Lower leg skin (tissue), 4 donors: ENCODE measurements at regions not wholly inside any gene's neighbourhood (a gene's known extent, or its start where the extent isn't known, plus 50 kb on each side); places are given as distances from the start of the nearest gene placed in this dataset.
"Not testable (repeated sequence)": the region's sequence is repeated elsewhere in the genome, so short reads cannot be mapped to it uniquely, and the experiment has no call there.

Source experiments
- DNase-seq, 2 donors: peaks; one replicate each; pipeline ENCODE4 v3.0.0-alpha.2; 2019; ENCODE audit warnings: low spot score in 2 of 2
- H3K4me3 ChIP-seq: fragments of 200-600 bp; sonication (generic); 2 replicates; pipeline ENCODE4 v1.5.1; 2017; ENCODE audit warnings: mild to moderate bottlenecking, low read depth; ENCODE audit not compliant: poor library complexity, severe bottlenecking
- POLR2A ChIP-seq, 2 donors: fragments of 450-650 bp; IDR thresholded peaks; one replicate each; pipeline ENCODE4 v1.6.1; 2016 to 2017; ENCODE audit warnings: antibody characterized with exemption in 2 of 2, mild to moderate bottlenecking in 1 of 2, moderate library complexity in 1 of 2
- WGBS, 2 donors: methylation state at CpG; one replicate each; pipeline ENCODE4 v1.1.5; 2018; 5-methylcytosine and 5-hydroxymethylcytosine counted together
- intact Hi-C: fragments of 100-400 bp; cut with DNase I; formaldehyde crosslinking; loops from one replicate; pipeline ENCODE4 v1.15.0; 2023; ENCODE audit warnings: low total_unique reads
- TF ChIP-seq, protein P1 (sequence below), 3 donors: fragments of 450-650 bp; IDR thresholded peaks; one replicate each; pipeline ENCODE4 v1.5.1; 2016; ENCODE audit warnings: antibody characterized with exemption in 3 of 3, mild to moderate bottlenecking in 3 of 3, moderate library complexity in 2 of 3

DNA sequence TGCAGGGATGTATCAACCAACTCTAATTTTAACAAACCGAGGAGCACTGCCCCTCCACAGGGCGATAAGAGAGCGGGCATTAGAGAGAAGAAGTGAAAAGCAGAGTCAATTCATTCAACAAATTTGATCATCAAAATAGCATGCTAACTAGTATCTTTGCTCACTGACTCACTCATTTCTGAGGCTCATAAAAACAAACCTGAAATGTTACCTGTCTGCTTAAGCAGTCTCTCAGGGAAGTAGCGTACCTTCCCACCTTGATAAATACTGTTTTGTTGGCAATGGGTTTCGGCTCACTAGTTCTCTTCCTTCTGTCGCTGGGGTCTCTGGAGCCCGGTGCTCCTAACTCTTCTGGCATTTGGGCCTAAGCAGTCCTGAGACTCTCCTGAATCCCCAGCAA lies 248.8 kb downstream of the IRS1 start:
- 81 to 82% methylated on average over 7 of the region's 7 CpGs for WGBS, 2 donors
- H3K4me3 ChIP-seq = no peak overlapping the region
- no peak for DNase-seq
- intact Hi-C loops = no loop called here
- TF ChIP-seq, protein P1, sequence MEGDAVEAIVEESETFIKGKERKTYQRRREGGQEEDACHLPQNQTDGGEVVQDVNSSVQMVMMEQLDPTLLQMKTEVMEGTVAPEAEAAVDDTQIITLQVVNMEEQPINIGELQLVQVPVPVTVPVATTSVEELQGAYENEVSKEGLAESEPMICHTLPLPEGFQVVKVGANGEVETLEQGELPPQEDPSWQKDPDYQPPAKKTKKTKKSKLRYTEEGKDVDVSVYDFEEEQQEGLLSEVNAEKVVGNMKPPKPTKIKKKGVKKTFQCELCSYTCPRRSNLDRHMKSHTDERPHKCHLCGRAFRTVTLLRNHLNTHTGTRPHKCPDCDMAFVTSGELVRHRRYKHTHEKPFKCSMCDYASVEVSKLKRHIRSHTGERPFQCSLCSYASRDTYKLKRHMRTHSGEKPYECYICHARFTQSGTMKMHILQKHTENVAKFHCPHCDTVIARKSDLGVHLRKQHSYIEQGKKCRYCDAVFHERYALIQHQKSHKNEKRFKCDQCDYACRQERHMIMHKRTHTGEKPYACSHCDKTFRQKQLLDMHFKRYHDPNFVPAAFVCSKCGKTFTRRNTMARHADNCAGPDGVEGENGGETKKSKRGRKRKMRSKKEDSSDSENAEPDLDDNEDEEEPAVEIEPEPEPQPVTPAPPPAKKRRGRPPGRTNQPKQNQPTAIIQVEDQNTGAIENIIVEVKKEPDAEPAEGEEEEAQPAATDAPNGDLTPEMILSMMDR (IDR thresholded peaks at IDR 0.05) = no peak
- TF ChIP-seq POLR2A (IDR thresholded peaks at IDR 0.05) = no peak

DNA sequence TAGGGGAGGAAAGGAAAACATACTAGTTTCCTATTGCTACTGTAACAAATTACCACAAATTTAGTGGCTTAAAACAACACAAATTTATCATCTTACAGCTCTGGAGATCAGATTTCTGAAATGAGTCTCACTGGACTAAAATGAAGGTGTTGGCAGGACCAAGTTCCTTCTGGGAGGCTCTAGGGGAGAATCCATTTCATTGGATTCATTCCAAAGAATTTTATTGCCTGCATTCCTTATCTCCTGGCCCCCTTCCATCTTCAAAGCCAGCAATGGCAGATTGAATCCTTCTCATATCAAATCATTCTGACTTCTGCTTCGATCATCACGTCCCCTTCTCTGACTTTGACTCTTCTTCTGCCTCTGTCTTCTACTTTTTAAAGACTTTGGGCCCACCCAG lies 250.9 kb downstream of the IRS1 start:
- WGBS, 2 donors = 56 to 65% methylated on average over 2 of the region's 2 CpGs
- DNase-seq = no peak
- intact Hi-C loops = no loop called here
- no peak overlapping the region for H3K4me3 ChIP-seq
- TF ChIP-seq POLR2A (IDR thresholded peaks at IDR 0.05) = no peak
- TF ChIP-seq, protein P1 (IDR thresholded peaks at IDR 0.05) = no peak

DNA sequence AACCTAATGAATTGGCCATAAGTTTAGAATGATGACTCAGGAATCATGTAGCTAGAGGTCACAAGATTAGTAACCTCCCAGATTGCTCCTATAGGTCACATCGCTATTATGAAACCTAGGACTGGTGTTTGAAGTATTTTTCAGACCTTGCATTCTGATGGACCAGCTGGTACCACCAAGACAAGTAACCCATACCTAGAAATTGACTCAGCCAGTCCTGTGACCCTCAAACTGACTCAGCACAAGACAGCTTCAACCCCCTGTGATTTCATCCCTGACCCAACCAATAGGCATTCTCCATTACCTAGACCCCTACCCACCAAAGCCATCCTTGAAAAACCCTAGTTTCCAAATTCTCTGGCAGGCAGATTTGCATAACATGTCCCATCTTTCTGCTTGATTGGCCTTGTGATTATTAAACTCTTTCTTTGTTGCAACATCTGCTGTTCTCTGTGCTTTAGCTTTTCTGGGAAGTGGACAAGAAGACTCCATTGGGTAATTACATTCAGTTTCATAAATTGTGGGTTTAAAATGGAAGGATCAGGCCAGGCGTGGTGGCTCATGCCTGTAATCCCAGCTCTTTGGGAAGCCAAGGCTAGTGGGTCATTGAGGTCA lies 254.9 kb downstream of the IRS1 start:
- WGBS, 2 donors = 76 to 86% methylated on average over 2 of the region's 2 CpGs
- no peak overlapping the region for H3K4me3 ChIP-seq
- TF ChIP-seq, protein P1 (IDR thresholded peaks at IDR 0.05) = no peak
- no peak for TF ChIP-seq POLR2A (IDR thresholded peaks at IDR 0.05)
- no peak for DNase-seq
- intact Hi-C loops = no loop called here

GRCh38 chr2:226540204-226540994 lies 259.2 kb downstream of the IRS1 start:
- H3K4me3 ChIP-seq = no peak overlapping the region
- TF ChIP-seq, protein P1 (IDR thresholded peaks at IDR 0.05) = no peak
- no peak for TF ChIP-seq POLR2A (IDR thresholded peaks at IDR 0.05)
- DNase-seq = no peak
- intact Hi-C loops = no loop called here
- 81 to 85% methylated on average over 3 of the region's 3 CpGs for WGBS, 2 donors

GRCh38 chr2:226536410-226536809 lies 263.2 kb downstream of the IRS1 start:
- intact Hi-C loops = no loop called here
- TF ChIP-seq, protein P1 (IDR thresholded peaks at IDR 0.05) = no peak
- TF ChIP-seq POLR2A (IDR thresholded peaks at IDR 0.05) = no peak
- WGBS, 2 donors = 92 to 96% methylated on average over 7 of the region's 7 CpGs
- DNase-seq = no peak
- H3K4me3 ChIP-seq = no peak overlapping the region

- 83 to 85% methylated on average over 4 of the region's 4 CpGs for WGBS, 2 donors
- H3K4me3 ChIP-seq, DNase-seq, intact Hi-C loops: not testable (repeated sequence)
Measured at GRCh38 chr2:226532976-226533375, 266.6 kb downstream of the IRS1 start.
